GM10248 (cell line): ENCODE measurements at regions not wholly inside any gene's neighbourhood (a gene's known extent, or its start where the extent isn't known, plus 50 kb on each side); places are given as distances from the start of the nearest gene placed in this dataset.
"Not testable (repeated sequence)": the region's sequence is repeated elsewhere in the genome, so short reads cannot be mapped to it uniquely, and the experiment has no call there.

Source experiments
- CTCF ChIA-PET: fragments of 300-600 bp; sonication (Branson Sonifier 250); formaldehyde crosslinking; extraction: SDS; loops from one replicate; lab custom pipeline; 2021; ENCODE audit warnings: antibody characterized with exemption; lab: Yijun Ruan, JAX
- POLR2A ChIA-PET: fragments of 350-650 bp; sonication (Branson Sonifier 250); formaldehyde crosslinking; extraction: SDS; loops from one replicate; lab custom pipeline; 2020; ENCODE audit warnings: antibody characterized with exemption; lab: Yijun Ruan, JAX
- DNase-seq: peaks from one replicate; pipeline ENCODE4 v3.0.0; 2012; ENCODE audit errors: extremely low spot score
- TF ChIP-seq, protein P1 (sequence below): IDR thresholded peaks from 2 replicates; pipeline ENCODE4 v1.5.1; 2012; ENCODE audit warnings: mild to moderate bottlenecking, low read depth; ENCODE audit errors: extremely low read depth, missing control alignments, control extremely low read depth

DNA sequence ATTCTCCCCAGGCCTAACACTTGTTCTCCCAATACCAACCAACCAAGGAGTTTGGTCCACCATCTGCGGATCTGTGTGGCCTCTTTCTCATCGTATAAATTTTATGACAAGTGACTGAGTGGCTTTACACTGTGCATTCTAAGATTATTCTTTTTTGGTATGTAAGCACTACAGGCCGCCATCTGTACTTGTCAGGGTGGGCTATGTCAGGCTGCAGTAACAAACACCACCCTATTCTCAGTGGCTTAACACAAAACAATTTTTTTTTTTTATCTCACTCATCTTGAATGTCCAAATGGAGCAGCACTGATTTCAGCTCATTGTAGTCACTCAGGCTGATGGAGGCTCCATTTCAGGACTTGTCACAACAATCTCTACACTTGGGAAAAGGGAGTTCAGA is 412.7 kb upstream of the MIR17HG start:
- CTCF ChIA-PET, result no interaction called here
- TF ChIP-seq, protein P1, sequence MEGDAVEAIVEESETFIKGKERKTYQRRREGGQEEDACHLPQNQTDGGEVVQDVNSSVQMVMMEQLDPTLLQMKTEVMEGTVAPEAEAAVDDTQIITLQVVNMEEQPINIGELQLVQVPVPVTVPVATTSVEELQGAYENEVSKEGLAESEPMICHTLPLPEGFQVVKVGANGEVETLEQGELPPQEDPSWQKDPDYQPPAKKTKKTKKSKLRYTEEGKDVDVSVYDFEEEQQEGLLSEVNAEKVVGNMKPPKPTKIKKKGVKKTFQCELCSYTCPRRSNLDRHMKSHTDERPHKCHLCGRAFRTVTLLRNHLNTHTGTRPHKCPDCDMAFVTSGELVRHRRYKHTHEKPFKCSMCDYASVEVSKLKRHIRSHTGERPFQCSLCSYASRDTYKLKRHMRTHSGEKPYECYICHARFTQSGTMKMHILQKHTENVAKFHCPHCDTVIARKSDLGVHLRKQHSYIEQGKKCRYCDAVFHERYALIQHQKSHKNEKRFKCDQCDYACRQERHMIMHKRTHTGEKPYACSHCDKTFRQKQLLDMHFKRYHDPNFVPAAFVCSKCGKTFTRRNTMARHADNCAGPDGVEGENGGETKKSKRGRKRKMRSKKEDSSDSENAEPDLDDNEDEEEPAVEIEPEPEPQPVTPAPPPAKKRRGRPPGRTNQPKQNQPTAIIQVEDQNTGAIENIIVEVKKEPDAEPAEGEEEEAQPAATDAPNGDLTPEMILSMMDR, result no peak
- POLR2A ChIA-PET, result no interaction called here
- no peak for DNase-seq

DNA sequence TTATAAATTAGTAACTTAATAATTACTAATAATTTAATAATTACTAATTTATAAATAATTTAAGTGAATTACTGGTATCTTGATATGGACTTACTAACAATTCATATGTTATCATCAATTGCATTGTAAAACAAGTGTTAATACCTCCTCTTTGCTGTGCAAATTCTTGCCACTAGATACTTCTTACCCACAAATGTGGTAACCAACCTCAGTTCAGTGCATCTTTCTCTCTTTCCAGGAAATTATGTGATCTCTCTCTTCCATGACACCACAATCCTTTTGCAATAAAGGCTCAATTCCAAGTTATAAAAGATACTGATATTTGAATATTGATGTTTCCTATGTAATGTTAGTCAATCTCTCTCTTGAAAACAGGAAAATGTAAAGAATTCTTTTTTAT is 408.6 kb upstream of the MIR17HG start:
- ChIA-PET POLR2A (no interaction called here), CTCF (no interaction called here)
- TF ChIP-seq, protein P1, result no peak
- no peak for DNase-seq

DNA sequence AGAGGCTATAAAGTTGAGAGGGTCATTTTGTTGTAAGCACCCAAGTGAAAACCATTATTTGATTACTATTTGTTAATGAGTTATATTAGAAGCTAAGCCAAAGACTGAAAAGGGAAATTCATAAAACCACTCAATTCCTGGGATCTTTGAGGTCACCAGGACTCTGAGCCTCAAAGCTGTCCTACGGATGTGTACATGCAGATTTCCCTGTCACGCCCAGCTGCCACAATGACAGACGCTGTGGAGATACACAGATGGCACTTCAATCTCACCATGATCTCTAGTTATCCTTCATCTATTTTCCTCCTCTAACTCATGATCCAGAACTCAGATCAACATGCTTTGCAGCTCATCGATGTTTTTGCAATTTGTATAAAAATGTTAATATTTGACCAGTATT is 403.5 kb upstream of the MIR17HG start:
- no peak for DNase-seq
- TF ChIP-seq, protein P1, result no peak
- CTCF ChIA-PET, result interaction anchor here (1.3 kb wide), 1 partner anchor 21 kb away, joined by 3 read pairs; no protein-coding TSS in a partner anchor
- POLR2A ChIA-PET, result interaction anchor here (0.7 kb wide), 1 partner anchor 635 kb away, joined by 3 read pairs; no protein-coding TSS in a partner anchor

DNA sequence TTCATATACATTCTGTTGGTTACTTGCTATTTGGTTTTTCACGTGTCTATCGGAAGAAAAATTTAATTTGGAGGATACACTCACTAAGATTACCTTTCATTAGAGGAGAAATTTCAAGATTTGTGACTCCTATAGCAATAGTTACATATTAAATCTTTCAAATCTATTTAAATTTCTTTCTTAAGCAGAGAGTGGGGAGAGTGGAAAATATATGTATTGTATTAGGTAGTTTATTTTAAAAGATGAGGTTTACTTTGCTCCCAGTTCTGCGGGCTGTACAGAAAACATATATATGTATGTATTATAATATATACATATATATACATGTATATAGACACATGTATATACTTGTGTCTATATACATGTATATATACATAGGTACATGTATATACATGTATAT is 402.3 kb upstream of the MIR17HG start:
- POLR2A ChIA-PET, CTCF ChIA-PET, DNase-seq: not testable (repeated sequence)

DNA sequence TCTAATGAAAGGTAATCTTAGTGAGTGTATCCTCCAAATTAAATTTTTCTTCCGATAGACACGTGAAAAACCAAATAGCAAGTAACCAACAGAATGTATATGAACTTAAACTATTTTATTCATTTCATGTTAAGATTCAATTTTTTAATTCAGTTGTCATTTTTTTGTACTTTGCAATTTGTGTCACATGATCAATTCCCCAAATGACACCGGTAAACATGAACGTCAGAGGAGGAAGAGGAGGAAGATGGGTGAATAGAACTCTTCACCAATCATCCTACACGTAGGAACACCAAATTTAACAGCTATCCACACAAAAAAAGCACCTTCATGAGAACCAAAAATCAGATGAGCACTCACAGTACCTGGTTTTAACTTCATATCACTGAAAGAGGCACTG is 401.4 kb upstream of the MIR17HG start:
- CTCF ChIA-PET, POLR2A ChIA-PET, DNase-seq: not testable (repeated sequence)

DNA sequence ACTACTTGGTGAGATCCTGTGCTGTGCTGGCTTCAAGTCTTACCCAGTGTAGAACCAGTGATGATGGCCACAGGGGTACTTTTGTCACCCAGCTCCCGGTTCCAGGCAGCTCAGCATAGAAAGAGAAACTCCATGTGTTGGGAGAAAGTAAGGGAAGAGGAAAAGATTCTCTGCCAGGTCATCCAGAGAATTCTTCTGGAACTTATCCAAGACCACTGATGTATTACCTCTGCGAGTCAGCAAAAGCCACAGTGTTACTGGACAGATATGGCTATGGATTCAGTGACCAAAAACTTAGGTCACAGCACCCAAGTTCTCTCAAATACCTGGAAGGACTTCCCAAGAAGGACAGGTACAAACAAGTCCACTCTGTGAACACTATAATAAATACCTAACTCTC is 399.5 kb upstream of the MIR17HG start:
- ChIA-PET CTCF (no interaction called here), POLR2A (no interaction called here)
- DNase-seq, result no peak
- TF ChIP-seq, protein P1, result no peak

DNA sequence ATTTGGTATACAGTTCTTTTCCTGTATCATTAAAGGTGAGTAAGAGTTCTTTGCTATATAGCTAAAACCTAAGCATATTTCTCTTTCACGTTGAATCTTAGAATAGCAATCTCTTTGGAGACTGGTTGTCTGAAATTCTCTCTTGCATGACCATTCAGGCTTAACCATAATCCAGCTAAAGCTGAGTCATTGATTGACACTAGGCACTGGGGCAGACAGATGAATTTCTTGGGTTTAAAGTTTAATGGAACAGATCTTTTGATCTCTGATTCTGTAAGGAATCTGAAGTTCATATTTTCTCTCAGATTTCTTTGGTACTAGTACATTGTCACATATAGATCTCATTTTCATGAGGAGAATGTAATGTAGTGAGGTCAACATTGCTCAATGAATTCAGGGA is 397.3 kb upstream of the MIR17HG start:
- TF ChIP-seq, protein P1, result no peak
- no peak for DNase-seq
- ChIA-PET CTCF (no interaction called here), POLR2A (no interaction called here)

DNA sequence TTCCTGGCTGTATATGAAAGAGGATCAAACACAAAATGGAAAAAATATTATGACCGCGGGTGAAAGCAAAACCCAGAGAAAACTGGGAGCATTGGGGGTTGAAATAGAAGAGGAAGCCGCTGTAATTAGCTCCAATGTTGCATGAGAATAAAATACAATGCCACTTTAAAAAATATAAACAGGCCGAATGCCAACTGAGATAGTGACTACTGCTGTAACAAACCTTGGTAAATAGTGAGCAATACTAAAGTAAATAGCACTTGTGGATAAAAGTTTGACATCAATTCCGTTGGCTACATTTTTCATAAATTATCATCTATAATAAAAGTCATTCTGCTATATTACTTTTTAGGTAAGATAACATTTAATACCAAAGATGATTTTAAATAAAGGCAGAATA is 395.8 kb upstream of the MIR17HG start:
- ChIA-PET POLR2A (no interaction called here), CTCF (no interaction called here)
- no peak for DNase-seq
- TF ChIP-seq, protein P1, result no peak
